ENCODE measurements at regions not wholly inside any gene's neighbourhood (a gene's known extent, or its start where the extent isn't known, plus 50 kb on each side); places are given as distances from the start of the nearest gene placed in this dataset.

- no peak overlapping the region for H2BK20ac ChIP-seq (ENCODE audit: low read depth, low read length)
- no CpG with 5 or more reads among the region's 4 CpGs for WGBS, 2 experiments (ENCODE audit: extremely low coverage in 2 of 2, insufficient read length in 1 of 2)
- H2BK120ac ChIP-seq (ENCODE audit: low read depth, low read length) = no peak overlapping the region
- no peak overlapping the region for H4K8ac ChIP-seq (ENCODE audit: low read depth in 2 of 2, low read length in 2 of 2)
- no peak overlapping the region for H4K5ac ChIP-seq (ENCODE audit: low read depth, low read length)
- no peak overlapping the region for H3K4me2 ChIP-seq (ENCODE audit: low read depth, low read length)
- no peak overlapping the region for H3K27ac ChIP-seq (ENCODE audit: insufficient read depth, low read length)
- no peak overlapping the region for H3K56ac ChIP-seq (ENCODE audit: extremely low read depth, insufficient read depth, low read length)
- H3K27me3 ChIP-seq (ENCODE audit: control insufficient read depth, insufficient read depth, low read length) = peaks cover 9% of the 10 kb centered on the region
- no peak overlapping the region for H4K91ac ChIP-seq (ENCODE audit: insufficient read depth, low read depth, low read length)
- no peak overlapping the region for H2AK5ac ChIP-seq (ENCODE audit: low read depth, low read length)
- no peak overlapping the region for H2BK15ac ChIP-seq (ENCODE audit: low read depth, low read length)
- in situ Hi-C loops (cut with MboI; ENCODE audit: low sequenced_read_pairs) = no loop called here
- no peak overlapping the region for H3K23ac ChIP-seq (ENCODE audit: low read depth, low read length)
- H3K14ac ChIP-seq (replicated peaks; ENCODE audit: low read depth, low read length) = no peak overlapping the region
- no peaks in the 10 kb centered on the region for H3K4me1 ChIP-seq (ENCODE audit: control insufficient read depth, insufficient read depth, low read length)
- POLR2A ChIA-PET (ENCODE audit: unreplicated experiment) = no interaction called here
- H2AFZ ChIP-seq (replicated peaks; ENCODE audit: low read length, poor library complexity) = no peak overlapping the region
- CTCF ChIA-PET = no interaction called here
- H3K18ac ChIP-seq (ENCODE audit: low read depth, low read length) = no peak overlapping the region
- H2BK5ac ChIP-seq (ENCODE audit: low read depth, low read length, poor library complexity, severe bottlenecking) = no peak overlapping the region
- intact Hi-C loops (cut with micrococcal nuclease) = no loop called here
- dilution Hi-C loops (cut with HindIII; ENCODE audit: low sequenced_read_pairs, unreplicated experiment) = no loop called here
- no peaks in the 10 kb centered on the region for H3K9me3 ChIP-seq (ENCODE audit: control insufficient read depth, insufficient read depth, low read length)
- no TSS peak for BruUV-seq (replicated peaks)
- H3K4ac ChIP-seq (ENCODE audit: low read depth, low read length) = no peak overlapping the region
- no peaks in the 10 kb centered on the region for H3K9me1 ChIP-seq (ENCODE audit: insufficient read depth, low read length)
- TF ChIP-seq MAFK (IDR thresholded peaks at IDR 0.05; ENCODE audit: low read depth, low read length) (no peak), CTCF (conservative IDR thresholded peaks at IDR 0.05; ENCODE audit: low read depth, low read length) (no peak), USF2 (IDR thresholded peaks at IDR 0.05; ENCODE audit: low read depth, low read length) (no peak), MAZ (IDR thresholded peaks at IDR 0.05; ENCODE audit: borderline replicate concordance, low read depth, low read length) (no peak), CHD1 (IDR thresholded peaks at IDR 0.05; ENCODE audit: low read depth, low read length) (no peak), POLR2A (IDR thresholded peaks at IDR 0.05; ENCODE audit: low read depth, low read length) (no peak), CEBPB (IDR thresholded peaks at IDR 0.05; ENCODE audit: low read depth, low read length) (no peak), SMC3 (IDR thresholded peaks at IDR 0.05; ENCODE audit: low read depth, low read length) (no peak), RAD21 (IDR thresholded peaks at IDR 0.05; ENCODE audit: low read length) (no peak), MXI1 (IDR thresholded peaks at IDR 0.05; ENCODE audit: borderline replicate concordance, low read depth, low read length) (no peak), NFE2L2 (IDR thresholded peaks at IDR 0.05; ENCODE audit: low read depth, low read length) (no peak), ELK1 (IDR thresholded peaks at IDR 0.05; ENCODE audit: borderline replicate concordance, low read depth, low read length) (no peak), BHLHE40 (IDR thresholded peaks at IDR 0.05; ENCODE audit: low read depth, low read length) (no peak), RCOR1 (IDR thresholded peaks at IDR 0.05; ENCODE audit: insufficient replicate concordance, low read length) (no peak), RFX5 (IDR thresholded peaks at IDR 0.05; ENCODE audit: low read depth, low read length) (no peak), FOS (IDR thresholded peaks at IDR 0.05; ENCODE audit: low read depth, low read length) (no peak)
- ATAC-seq (ENCODE audit: low read depth) (peak; percentile 49), DNase-seq (peak; percentile 59)
- H3K9ac ChIP-seq (ENCODE audit: low read depth, low read length) = no peak overlapping the region
- H3K4me3 ChIP-seq (ENCODE audit: insufficient read depth, low read depth, low read length) = no peak overlapping the region
- H2AK9ac ChIP-seq (replicated peaks; ENCODE audit: low read depth, low read length, poor library complexity) = no peak overlapping the region
- H3K36me3 ChIP-seq (ENCODE audit: control insufficient read depth, insufficient read depth, low read length) = no peaks in the 10 kb centered on the region
- H3K79me1 ChIP-seq (ENCODE audit: low read depth in 1 of 2, low read length in 2 of 2) = no peaks in the 10 kb centered on the region
- H4K20me1 ChIP-seq (ENCODE audit: insufficient read depth, low read length) = no peaks in the 10 kb centered on the region
Measured at GRCh38 chr18:24567199-24567598, 106.8 kb downstream of the HRH4 start.
